ENCODE measurements at regions not wholly inside any gene's neighbourhood (a gene's known extent, or its start where the extent isn't known, plus 50 kb on each side); places are given as distances from the start of the nearest gene placed in this dataset.

- POLR2A ChIA-PET: no interaction called here
- no peak for FAIRE-seq
- TF ChIP-seq MAX (IDR thresholded peaks at IDR 0.05; ENCODE audit: insufficient read depth, insufficient read length): no peak
- TF ChIP-seq EZH2 (IDR thresholded peaks at IDR 0.05; ENCODE audit: borderline replicate concordance, low read depth, low read length, severe bottlenecking): no peak
- TF ChIP-seq JUN (IDR thresholded peaks at IDR 0.05; ENCODE audit: borderline replicate concordance, insufficient read depth, insufficient read length, low read depth): no peak
- TF ChIP-seq MYC (IDR thresholded peaks at IDR 0.05; ENCODE audit: low read depth, low read length): no peak
- TF ChIP-seq GATA2 (IDR thresholded peaks at IDR 0.05; ENCODE audit: insufficient read depth, insufficient read length, low read depth, low read length): no peak
- no peak for TF ChIP-seq POLR2A (IDR thresholded peaks at IDR 0.05; ENCODE audit: low read depth, low read length)
- DNase-seq (ENCODE audit: low read depth, low spot score): no peak
- Histone ChIP-seq H3K4me2 (ENCODE audit: insufficient read depth, low read length) (no peak overlapping the region), H3K79me2 (ENCODE audit: control insufficient read depth, insufficient read depth, low read length) (no peaks in the 10 kb centered on the region), H3K4me1 (ENCODE audit: control insufficient read depth, extremely low read depth, insufficient read depth, low read length) (peaks cover 21% of the 10 kb centered on the region), H3K27me3 (ENCODE audit: control insufficient read depth in 2 of 2, insufficient read depth in 2 of 2, low read length in 2 of 2) (no peaks in the 10 kb centered on the region), H3K9ac (replicated peaks; ENCODE audit: extremely low read depth, insufficient read depth, low read length) (no peak overlapping the region), H3K36me3 (ENCODE audit: control insufficient read depth in 2 of 2, extremely low read depth in 1 of 2, insufficient read depth in 2 of 2, low read length in 2 of 2) (no peaks in the 10 kb centered on the region), H2AFZ (ENCODE audit: low read depth, low read length) (no peak overlapping the region), H4K20me1 (replicated peaks; ENCODE audit: control insufficient read depth, extremely low read depth, insufficient read depth, low read length) (no peaks in the 10 kb centered on the region), H3K9me3 (replicated peaks; ENCODE audit: control insufficient read depth, insufficient read depth, low read length) (no peaks in the 10 kb centered on the region), H3K9me1 (replicated peaks; ENCODE audit: control insufficient read depth, extremely low read depth, insufficient read depth, low read length) (no peaks in the 10 kb centered on the region), H3K4me3 (replicated peaks in 1 of 3; ENCODE audit: insufficient read depth in 1 of 3, low read depth in 1 of 3, low read length in 3 of 3) (no peak overlapping the region), H3K27ac (ENCODE audit: insufficient read depth, low read depth, low read length) (no peak overlapping the region)
- dilution Hi-C loops (cut with MboI; ENCODE audit: extremely low pct_ligation_motif_present, low sequenced_read_pairs): no loop called here
- CTCF ChIA-PET: no interaction called here
- no TSS peak for BruUV-seq (replicated peaks)
- intact Hi-C loops (cut with micrococcal nuclease): no loop called here
These were observed 92.3 kb upstream of the SLC38A2 start for GRCh38 chr12:46464863-46465262.

- Histone ChIP-seq H3K4me1 (ENCODE audit: control insufficient read depth, extremely low read depth, insufficient read depth, low read length) (peaks cover 15% of the 10 kb centered on the region), H3K27ac (ENCODE audit: insufficient read depth, low read depth, low read length) (no peak overlapping the region), H4K20me1 (replicated peaks; ENCODE audit: control insufficient read depth, extremely low read depth, insufficient read depth, low read length) (no peaks in the 10 kb centered on the region), H3K27me3 (ENCODE audit: control insufficient read depth in 2 of 2, insufficient read depth in 2 of 2, low read length in 2 of 2) (no peaks in the 10 kb centered on the region), H3K9me1 (replicated peaks; ENCODE audit: control insufficient read depth, extremely low read depth, insufficient read depth, low read length) (no peaks in the 10 kb centered on the region), H3K4me2 (ENCODE audit: insufficient read depth, low read length) (no peak overlapping the region), H3K4me3 (replicated peaks in 1 of 3; ENCODE audit: insufficient read depth in 1 of 3, low read depth in 1 of 3, low read length in 3 of 3) (no peak overlapping the region), H3K36me3 (ENCODE audit: control insufficient read depth in 2 of 2, extremely low read depth in 1 of 2, insufficient read depth in 2 of 2, low read length in 2 of 2) (no peaks in the 10 kb centered on the region), H3K9me3 (replicated peaks; ENCODE audit: control insufficient read depth, insufficient read depth, low read length) (no peaks in the 10 kb centered on the region), H3K9ac (replicated peaks; ENCODE audit: extremely low read depth, insufficient read depth, low read length) (no peak overlapping the region), H2AFZ (ENCODE audit: low read depth, low read length) (no peak overlapping the region), H3K79me2 (ENCODE audit: control insufficient read depth, insufficient read depth, low read length) (no peaks in the 10 kb centered on the region)
- ChIA-PET POLR2A (no interaction called here), CTCF (no interaction called here)
- dilution Hi-C loops (cut with MboI; ENCODE audit: extremely low pct_ligation_motif_present, low sequenced_read_pairs) (no loop called here), intact Hi-C loops (cut with micrococcal nuclease) (no loop called here)
- no TSS peak for BruUV-seq (replicated peaks)
- TF ChIP-seq EZH2 (IDR thresholded peaks at IDR 0.05; ENCODE audit: borderline replicate concordance, low read depth, low read length, severe bottlenecking) (no peak), JUN (IDR thresholded peaks at IDR 0.05; ENCODE audit: borderline replicate concordance, insufficient read depth, insufficient read length, low read depth) (no peak), CTCF (IDR thresholded peaks at IDR 0.05; ENCODE audit: extremely low read depth in 1 of 2, insufficient read depth in 1 of 2, low read depth in 1 of 2, low read length in 2 of 2) (no peak), POLR2AphosphoS5 (IDR thresholded peaks at IDR 0.05; ENCODE audit: insufficient read depth, low read depth, low read length) (no peak), MYC (IDR thresholded peaks at IDR 0.05; ENCODE audit: low read depth, low read length) (no peak), POLR2A (IDR thresholded peaks at IDR 0.05; ENCODE audit: low read depth, low read length) (no peak), GATA2 (IDR thresholded peaks at IDR 0.05; ENCODE audit: insufficient read depth, insufficient read length, low read depth, low read length) (no peak), FOS (IDR thresholded peaks at IDR 0.05; ENCODE audit: borderline replicate concordance, insufficient read depth, low read length) (no peak)
- DNase-seq (ENCODE audit: low read depth, low spot score) (no peak), FAIRE-seq (no peak)
These were observed 90.2 kb upstream of the SLC38A2 start for GRCh38 chr12:46462641-46463355.

Data from endothelial cell of umbilical vein (primary cell).